CD4-positive, alpha-beta T cell (primary cell): ENCODE measurements at regions not wholly inside any gene's neighbourhood (a gene's known extent, or its start where the extent isn't known, plus 50 kb on each side); places are given as distances from the start of the nearest gene placed in this dataset.

Source experiments
- ATAC-seq: fragments of 200-7000 bp; cut with Tn5 transposase; one replicate; pipeline ENCODE4 v1.10.0; 2022; ENCODE audit warnings: mild to moderate bottlenecking; ENCODE audit not compliant: poor library complexity
- CTCF ChIA-PET: fragments of 350-600 bp; sonication (Branson Sonifier 250); formaldehyde crosslinking; loops from one replicate; lab custom pipeline; 2021; ENCODE audit warnings: antibody characterized with exemption, inconsistent platforms; lab: Charles Lee
- POLR2A ChIA-PET: fragments of 350-600 bp; sonication (Branson Sonifier 250); formaldehyde crosslinking; loops from one replicate; lab custom pipeline; 2021; ENCODE audit warnings: antibody characterized with exemption, inconsistent platforms; lab: Charles Lee
- DNase-seq, 14 experiments: peaks; one replicate each; pipeline ENCODE4 v3.0.0-alpha.2; 2013 to 2020; ENCODE audit warnings: mixed read lengths in 2 of 14
- H3K27ac ChIP-seq, 2 donors: one replicate each; pipeline versions ENCODE4 v1.5.1 to v1.7.0; 2013; ENCODE audit warnings: low read length in 2 of 2, low read depth in 1 of 2, mild to moderate bottlenecking in 1 of 2
- H3K27me3 ChIP-seq, 2 experiments: 1 replicate in 1 of 2; 2 replicates in 1 of 2; pipeline versions ENCODE4 v1.6.1 to v1.7.0; 2013; ENCODE audit warnings: low read length in 2 of 2, control low read depth in 1 of 2, mild to moderate bottlenecking in 1 of 2, moderate library complexity in 1 of 2; ENCODE audit not compliant: insufficient read depth in 2 of 2, control insufficient read depth in 1 of 2
- H3K36me3 ChIP-seq: one replicate; pipeline ENCODE4 v1.6.1; 2013; ENCODE audit warnings: low read length, control low read depth; ENCODE audit not compliant: insufficient read depth
- H3K4me1 ChIP-seq: one replicate; pipeline ENCODE4 v1.6.1; 2013; ENCODE audit warnings: low read length, control low read depth; ENCODE audit not compliant: insufficient read depth
- H3K4me3 ChIP-seq: one replicate; pipeline ENCODE4 v1.5.1; 2013; ENCODE audit warnings: mild to moderate bottlenecking, low read length, moderate library complexity
- H3K9me3 ChIP-seq, 2 experiments: 1 replicate in 1 of 2; 2 replicates in 1 of 2; pipeline versions ENCODE4 v1.6.1 to v1.7.0; 2013; ENCODE audit warnings: low read length in 2 of 2, mild to moderate bottlenecking in 2 of 2, control low read depth in 1 of 2, moderate library complexity in 1 of 2; ENCODE audit not compliant: control insufficient read depth in 1 of 2, insufficient read depth in 1 of 2
- H3K27ac Mint-ChIP-seq: one replicate; pipeline ENCODE4 v1.8.0; 2020; ENCODE audit warnings: mixed read lengths
- H3K27me3 Mint-ChIP-seq: one replicate; pipeline ENCODE4 v1.8.0; 2021; ENCODE audit warnings: mixed read lengths
- H3K36me3 Mint-ChIP-seq: one replicate; pipeline ENCODE4 v1.8.0; 2021; ENCODE audit warnings: low read depth, mixed read lengths
- H3K4me1 Mint-ChIP-seq: one replicate; pipeline ENCODE4 v1.8.0; 2021; ENCODE audit warnings: low read depth, mixed read lengths
- H3K4me3 Mint-ChIP-seq: one replicate; pipeline ENCODE4 v1.8.0; 2020; ENCODE audit warnings: mild to moderate bottlenecking, mixed read lengths
- H3K9me3 Mint-ChIP-seq: one replicate; pipeline ENCODE4 v1.8.0; 2020; ENCODE audit warnings: mixed read lengths
- intact Hi-C, 2 experiments: fragments of 100-400 bp; cut with DNase I in 1 of 2; cut with micrococcal nuclease in 1 of 2; formaldehyde crosslinking; loops; one replicate each; pipeline versions ENCODE4 v1.15.1 to v1.9.0; 2023 to 2025; cut with DNase I, micrococcal nuclease
- TF ChIP-seq, protein P1 (sequence below): fragments of 200-600 bp; IDR thresholded peaks from one replicate; pipeline ENCODE4 v1.8.0; 2022; ENCODE audit warnings: antibody characterized with exemption, mild to moderate bottlenecking

DNA sequence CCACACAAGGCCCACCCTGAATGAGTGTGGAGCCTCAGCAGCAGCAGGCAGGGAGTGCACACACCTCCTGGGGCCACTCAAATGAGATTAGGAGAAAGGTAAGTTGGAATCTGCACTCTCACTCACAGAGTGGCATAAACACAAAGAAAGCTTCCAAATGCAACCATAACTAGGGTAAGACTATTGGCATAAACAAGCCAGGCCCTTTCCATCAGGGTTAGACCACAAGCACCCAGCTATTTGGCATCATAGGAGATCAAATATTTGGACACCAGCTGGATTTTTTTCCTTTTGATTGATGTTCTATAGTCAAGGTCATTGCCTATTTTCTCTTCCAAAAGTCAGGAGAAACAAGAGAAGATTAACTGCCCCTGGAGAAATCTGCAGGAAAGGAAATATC, 471.5 kb downstream of the TXNL1 start:
- intact Hi-C loops, result no loop called here
- Histone ChIP-seq H3K36me3 (no peaks in the 10 kb centered on the region), H3K27ac (no peak overlapping the region), H3K4me1 (no peaks in the 10 kb centered on the region), H3K27me3 (no peaks in the 10 kb centered on the region), H3K4me3 (no peak overlapping the region), H3K9me3 (peaks cover 0 to 11% of the 10 kb centered on the region in 2 experiments)
- DNase-seq (no peak), ATAC-seq (no peak)
- Mint-ChIP-seq H3K4me1 (no peaks in the 10 kb centered on the region), H3K27ac (no peak overlapping the region), H3K36me3 (no peaks in the 10 kb centered on the region), H3K4me3 (no peak overlapping the region), H3K27me3 (no peaks in the 10 kb centered on the region), H3K9me3 (no peaks in the 10 kb centered on the region)
- ChIA-PET CTCF (no interaction called here), POLR2A (no interaction called here)
- TF ChIP-seq, protein P1, sequence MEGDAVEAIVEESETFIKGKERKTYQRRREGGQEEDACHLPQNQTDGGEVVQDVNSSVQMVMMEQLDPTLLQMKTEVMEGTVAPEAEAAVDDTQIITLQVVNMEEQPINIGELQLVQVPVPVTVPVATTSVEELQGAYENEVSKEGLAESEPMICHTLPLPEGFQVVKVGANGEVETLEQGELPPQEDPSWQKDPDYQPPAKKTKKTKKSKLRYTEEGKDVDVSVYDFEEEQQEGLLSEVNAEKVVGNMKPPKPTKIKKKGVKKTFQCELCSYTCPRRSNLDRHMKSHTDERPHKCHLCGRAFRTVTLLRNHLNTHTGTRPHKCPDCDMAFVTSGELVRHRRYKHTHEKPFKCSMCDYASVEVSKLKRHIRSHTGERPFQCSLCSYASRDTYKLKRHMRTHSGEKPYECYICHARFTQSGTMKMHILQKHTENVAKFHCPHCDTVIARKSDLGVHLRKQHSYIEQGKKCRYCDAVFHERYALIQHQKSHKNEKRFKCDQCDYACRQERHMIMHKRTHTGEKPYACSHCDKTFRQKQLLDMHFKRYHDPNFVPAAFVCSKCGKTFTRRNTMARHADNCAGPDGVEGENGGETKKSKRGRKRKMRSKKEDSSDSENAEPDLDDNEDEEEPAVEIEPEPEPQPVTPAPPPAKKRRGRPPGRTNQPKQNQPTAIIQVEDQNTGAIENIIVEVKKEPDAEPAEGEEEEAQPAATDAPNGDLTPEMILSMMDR, result no peak

GRCh38 chr18:56165601-56166355, 472.6 kb downstream of the TXNL1 start:
- no peaks in the 10 kb centered on the region for H3K36me3 ChIP-seq
- H3K9me3 ChIP-seq, result peaks cover 0 to 3% of the 10 kb centered on the region in 2 experiments
- H3K4me1 ChIP-seq, result no peaks in the 10 kb centered on the region
- ATAC-seq, result no peak
- H3K36me3 Mint-ChIP-seq, result no peaks in the 10 kb centered on the region
- H3K4me1 Mint-ChIP-seq, result no peaks in the 10 kb centered on the region
- intact Hi-C loops, result no loop called here
- no peaks in the 10 kb centered on the region for H3K9me3 Mint-ChIP-seq
- H3K4me3 ChIP-seq, result no peak overlapping the region
- no peaks in the 10 kb centered on the region for H3K27me3 ChIP-seq
- TF ChIP-seq, protein P1, result no peak
- H3K27me3 Mint-ChIP-seq, result no peaks in the 10 kb centered on the region
- ChIA-PET POLR2A (no interaction called here), CTCF (no interaction called here)
- no peak for DNase-seq
- H3K4me3 Mint-ChIP-seq, result no peak overlapping the region
- no peak overlapping the region for H3K27ac Mint-ChIP-seq
- H3K27ac ChIP-seq, result no peak overlapping the region

- H3K4me1 ChIP-seq, result no peaks in the 10 kb centered on the region
- H3K9me3 ChIP-seq, result no peaks in the 10 kb centered on the region
- ChIA-PET CTCF (no interaction called here), POLR2A (no interaction called here)
- H3K36me3 ChIP-seq, result no peaks in the 10 kb centered on the region
- H3K4me3 Mint-ChIP-seq, result no peak overlapping the region
- no peak overlapping the region for H3K27ac ChIP-seq
- no peaks in the 10 kb centered on the region for H3K4me1 Mint-ChIP-seq
- DNase-seq (no peak), ATAC-seq (no peak)
- H3K9me3 Mint-ChIP-seq, result no peaks in the 10 kb centered on the region
- TF ChIP-seq, protein P1, result no peak
- no peak overlapping the region for H3K4me3 ChIP-seq
- no peak overlapping the region for H3K27ac Mint-ChIP-seq
- no peaks in the 10 kb centered on the region for H3K27me3 Mint-ChIP-seq
- intact Hi-C loops, result no loop called here
- H3K36me3 Mint-ChIP-seq, result no peaks in the 10 kb centered on the region
- H3K27me3 ChIP-seq, result no peaks in the 10 kb centered on the region
Measured at GRCh38 chr18:56162311-56163265, 475.8 kb downstream of the TXNL1 start.
